ENCODE measurements at regions not wholly inside any gene's neighbourhood (a gene's known extent, or its start where the extent isn't known, plus 50 kb on each side); places are given as distances from the start of the nearest gene placed in this dataset.

- Histone ChIP-seq H2AFZ (ENCODE audit: low read length) (no peak overlapping the region), H3K27ac (ENCODE audit: insufficient read depth, low read length) (no peak overlapping the region), H3K4me3 (replicated peaks in 1 of 4; ENCODE audit: control extremely low read depth in 1 of 4, insufficient read depth in 1 of 4, low read depth in 3 of 4, low read length in 4 of 4) (no peak overlapping the region), H3K9me3 (ENCODE audit: control insufficient read depth, insufficient read depth, low read depth, low read length) (no peaks in the 10 kb centered on the region), H3K4me2 (ENCODE audit: extremely low read depth, insufficient read depth, low read length) (no peak overlapping the region), H3K36me3 (ENCODE audit: control insufficient read depth, insufficient read depth, low read length) (no peaks in the 10 kb centered on the region), H3K9ac (ENCODE audit: insufficient read depth, low read length) (no peak overlapping the region), H4K20me1 (ENCODE audit: control insufficient read depth, extremely low read depth, insufficient read depth, low read length) (no peaks in the 10 kb centered on the region), H3K4me1 (ENCODE audit: control insufficient read depth, extremely low read depth, insufficient read depth, low read length) (no peaks in the 10 kb centered on the region), H3K79me2 (ENCODE audit: control insufficient read depth, insufficient read depth, low read length) (no peaks in the 10 kb centered on the region), H3K27me3 (ENCODE audit: control insufficient read depth, insufficient read depth, low read length) (no peaks in the 10 kb centered on the region)
- TF ChIP-seq CTCF (conservative IDR thresholded peaks at IDR 0.05 in 1 of 2, IDR thresholded peaks at IDR 0.05 in 1 of 2; ENCODE audit: low read depth in 1 of 2, low read length in 2 of 2) (peak; percentile 17 to 34), EZH2 (IDR thresholded peaks at IDR 0.05; ENCODE audit: low read length, missing control alignments) (no peak)
- DNase-seq (ENCODE audit: low read depth in 2 of 2), result peak in 1 of 2 donors; percentile 17
Observed at GRCh38 chr12:59173695-59174094, 253.4 kb upstream of the LRIG3 start.

- H3K4me2 ChIP-seq (ENCODE audit: extremely low read depth, insufficient read depth, low read length), result no peak overlapping the region
- H3K4me1 ChIP-seq (ENCODE audit: control insufficient read depth, extremely low read depth, insufficient read depth, low read length), result no peaks in the 10 kb centered on the region
- no peak overlapping the region for H3K4me3 ChIP-seq (replicated peaks in 1 of 4; ENCODE audit: control extremely low read depth in 1 of 4, insufficient read depth in 1 of 4, low read depth in 3 of 4, low read length in 4 of 4)
- H3K9ac ChIP-seq (ENCODE audit: insufficient read depth, low read length), result no peak overlapping the region
- H3K27ac ChIP-seq (ENCODE audit: insufficient read depth, low read length), result no peak overlapping the region
- no peaks in the 10 kb centered on the region for H3K79me2 ChIP-seq (ENCODE audit: control insufficient read depth, insufficient read depth, low read length)
- H3K9me3 ChIP-seq (ENCODE audit: control insufficient read depth, insufficient read depth, low read depth, low read length), result no peaks in the 10 kb centered on the region
- no peaks in the 10 kb centered on the region for H3K27me3 ChIP-seq (ENCODE audit: control insufficient read depth, insufficient read depth, low read length)
- no peak for TF ChIP-seq EZH2 (IDR thresholded peaks at IDR 0.05; ENCODE audit: low read length, missing control alignments)
- TF ChIP-seq CTCF (conservative IDR thresholded peaks at IDR 0.05 in 1 of 2, IDR thresholded peaks at IDR 0.05 in 1 of 2; ENCODE audit: low read depth in 1 of 2, low read length in 2 of 2), result no peak
- no peaks in the 10 kb centered on the region for H3K36me3 ChIP-seq (ENCODE audit: control insufficient read depth, insufficient read depth, low read length)
- no peak for DNase-seq (ENCODE audit: low read depth in 2 of 2)
- no peaks in the 10 kb centered on the region for H4K20me1 ChIP-seq (ENCODE audit: control insufficient read depth, extremely low read depth, insufficient read depth, low read length)
- H2AFZ ChIP-seq (ENCODE audit: low read length), result no peak overlapping the region
Observed at GRCh38 chr12:59168647-59169046, 248.3 kb upstream of the LRIG3 start.

GRCh38 chr12:59166457-59166856, 246.2 kb upstream of the LRIG3 start:
- peak in 1 of 2 donors; percentile 27 for DNase-seq (ENCODE audit: low read depth in 2 of 2)
- Histone ChIP-seq H4K20me1 (ENCODE audit: control insufficient read depth, extremely low read depth, insufficient read depth, low read length) (no peaks in the 10 kb centered on the region), H3K9me3 (ENCODE audit: control insufficient read depth, insufficient read depth, low read depth, low read length) (no peaks in the 10 kb centered on the region), H3K27ac (ENCODE audit: insufficient read depth, low read length) (no peak overlapping the region), H3K4me1 (ENCODE audit: control insufficient read depth, extremely low read depth, insufficient read depth, low read length) (no peaks in the 10 kb centered on the region), H3K79me2 (ENCODE audit: control insufficient read depth, insufficient read depth, low read length) (no peaks in the 10 kb centered on the region), H3K4me2 (ENCODE audit: extremely low read depth, insufficient read depth, low read length) (peak overlapping the region; percentile 27), H3K4me3 (replicated peaks in 1 of 4; ENCODE audit: control extremely low read depth in 1 of 4, insufficient read depth in 1 of 4, low read depth in 3 of 4, low read length in 4 of 4) (no peak overlapping the region), H3K36me3 (ENCODE audit: control insufficient read depth, insufficient read depth, low read length) (no peaks in the 10 kb centered on the region), H2AFZ (ENCODE audit: low read length) (no peak overlapping the region), H3K27me3 (ENCODE audit: control insufficient read depth, insufficient read depth, low read length) (no peaks in the 10 kb centered on the region), H3K9ac (ENCODE audit: insufficient read depth, low read length) (no peak overlapping the region)
- no peak for TF ChIP-seq EZH2 (IDR thresholded peaks at IDR 0.05; ENCODE audit: low read length, missing control alignments)
- TF ChIP-seq CTCF (conservative IDR thresholded peaks at IDR 0.05 in 1 of 2, IDR thresholded peaks at IDR 0.05 in 1 of 2; ENCODE audit: low read depth in 1 of 2, low read length in 2 of 2), result no peak
